GM12873 (cell line): ENCODE measurements at regions not wholly inside any gene's neighbourhood (a gene's known extent, or its start where the extent isn't known, plus 50 kb on each side); places are given as distances from the start of the nearest gene placed in this dataset.

Experiments used
- TF ChIP-seq, protein P1 (sequence below): IDR thresholded peaks from 2 replicates; pipeline ENCODE4 v1.5.1; 2012; ENCODE audit warnings: low read depth, mild to moderate bottlenecking, moderate library complexity, low read length, control low read depth; ENCODE audit not compliant: insufficient read depth; ENCODE audit errors: missing control alignments

GRCh38 chr5:123868267-123868666, 356.3 kb downstream of the CSNK1G3 start:
- TF ChIP-seq, protein P1, sequence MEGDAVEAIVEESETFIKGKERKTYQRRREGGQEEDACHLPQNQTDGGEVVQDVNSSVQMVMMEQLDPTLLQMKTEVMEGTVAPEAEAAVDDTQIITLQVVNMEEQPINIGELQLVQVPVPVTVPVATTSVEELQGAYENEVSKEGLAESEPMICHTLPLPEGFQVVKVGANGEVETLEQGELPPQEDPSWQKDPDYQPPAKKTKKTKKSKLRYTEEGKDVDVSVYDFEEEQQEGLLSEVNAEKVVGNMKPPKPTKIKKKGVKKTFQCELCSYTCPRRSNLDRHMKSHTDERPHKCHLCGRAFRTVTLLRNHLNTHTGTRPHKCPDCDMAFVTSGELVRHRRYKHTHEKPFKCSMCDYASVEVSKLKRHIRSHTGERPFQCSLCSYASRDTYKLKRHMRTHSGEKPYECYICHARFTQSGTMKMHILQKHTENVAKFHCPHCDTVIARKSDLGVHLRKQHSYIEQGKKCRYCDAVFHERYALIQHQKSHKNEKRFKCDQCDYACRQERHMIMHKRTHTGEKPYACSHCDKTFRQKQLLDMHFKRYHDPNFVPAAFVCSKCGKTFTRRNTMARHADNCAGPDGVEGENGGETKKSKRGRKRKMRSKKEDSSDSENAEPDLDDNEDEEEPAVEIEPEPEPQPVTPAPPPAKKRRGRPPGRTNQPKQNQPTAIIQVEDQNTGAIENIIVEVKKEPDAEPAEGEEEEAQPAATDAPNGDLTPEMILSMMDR, result no peak

DNA sequence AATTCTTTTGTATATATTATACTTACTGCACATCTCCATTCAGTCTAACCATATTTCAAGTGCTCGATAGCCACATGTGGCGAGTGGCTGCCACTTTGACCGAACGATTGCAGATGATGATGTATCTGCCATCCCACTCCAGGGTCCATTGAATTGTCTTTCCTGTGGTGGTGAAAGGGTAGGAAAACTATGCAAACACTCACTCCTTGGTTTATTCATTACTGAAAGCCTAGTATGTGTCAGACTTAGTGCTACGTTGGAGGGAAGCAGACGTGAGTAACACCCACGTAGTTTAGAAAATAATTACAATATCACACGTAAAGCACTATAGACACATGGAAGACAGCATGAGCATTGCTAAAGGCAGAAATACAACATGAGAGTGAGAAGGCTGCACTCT, 353.7 kb downstream of the CSNK1G3 start:
- TF ChIP-seq, protein P1, result no peak

GRCh38 chr5:123864578-123864977, 352.6 kb downstream of the CSNK1G3 start:
- TF ChIP-seq, protein P1, result no peak

GRCh38 chr5:123858938-123859337, 347.0 kb downstream of the CSNK1G3 start:
- TF ChIP-seq, protein P1, result no peak

GRCh38 chr5:123856766-123857165, 344.8 kb downstream of the CSNK1G3 start:
- TF ChIP-seq, protein P1, result no peak

DNA sequence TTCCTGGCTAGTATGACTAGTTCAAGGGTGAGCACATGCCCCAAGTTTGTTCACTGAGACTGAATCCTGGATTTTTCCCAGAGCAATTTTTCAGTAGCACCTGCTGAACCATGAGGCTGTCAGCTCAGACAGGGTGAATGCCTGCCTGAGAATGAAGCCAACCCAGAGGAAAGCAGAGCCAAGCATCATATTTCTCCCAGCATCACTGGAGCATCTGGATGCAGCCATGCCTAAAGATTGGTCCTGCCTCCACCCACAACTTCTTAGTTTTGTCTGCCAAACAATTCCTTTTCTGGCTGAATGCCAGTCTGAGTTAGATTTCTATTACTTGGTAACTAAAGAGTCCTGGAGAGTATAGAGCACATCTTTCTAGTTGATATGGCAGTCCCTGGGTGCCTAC, 343.6 kb downstream of the CSNK1G3 start:
- TF ChIP-seq, protein P1, result no peak

DNA sequence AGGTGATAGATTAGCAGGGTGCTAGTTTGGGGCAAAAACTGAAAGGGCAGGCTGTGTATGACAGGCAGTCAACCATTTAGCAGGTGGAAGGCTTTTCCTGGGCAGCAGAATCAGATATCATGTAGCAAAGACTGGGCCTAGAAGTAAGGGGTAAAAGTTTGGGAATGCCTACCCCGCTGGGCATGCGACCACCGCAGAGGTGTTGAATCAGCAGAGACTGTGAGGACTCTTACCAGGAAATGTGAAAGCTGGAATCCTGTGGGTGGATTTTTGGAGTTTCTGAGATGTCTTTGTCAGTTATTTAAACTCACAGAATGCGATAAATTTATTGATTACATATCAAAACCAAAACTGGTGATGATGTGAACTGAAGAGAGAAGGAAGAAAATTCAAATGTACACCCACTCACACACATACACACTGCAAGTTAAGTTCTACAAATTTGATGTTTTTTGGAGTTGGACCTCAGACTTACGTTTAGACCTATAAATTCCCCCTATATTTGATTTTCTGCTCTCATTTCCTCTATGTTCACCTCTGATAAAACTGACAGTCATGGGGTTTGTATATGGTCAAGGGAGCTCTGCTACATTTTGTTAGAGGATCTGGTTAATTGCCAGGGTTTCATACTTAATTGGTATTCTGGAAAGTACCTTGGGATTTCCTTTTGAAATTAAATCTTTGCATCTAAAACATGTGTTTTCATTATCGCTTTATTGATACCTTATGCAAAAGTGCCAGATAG, 333.6 kb downstream of the CSNK1G3 start:
- TF ChIP-seq, protein P1, result no peak

- TF ChIP-seq, protein P1, result no peak
Measured at GRCh38 chr5:123844873-123845272, 332.9 kb downstream of the CSNK1G3 start.
